HL-60 (cell line): ENCODE measurements at regions not wholly inside any gene's neighbourhood (a gene's known extent, or its start where the extent isn't known, plus 50 kb on each side); places are given as distances from the start of the nearest gene placed in this dataset.

Source experiments
- DNase-seq, 2 experiments: peaks; one replicate each; pipeline ENCODE4 v3.0.0-alpha.2; 2010 to 2020; ENCODE audit warnings: low read depth in 1 of 2, low spot score in 1 of 2
- H3K27ac ChIP-seq: fragments of 250-450 bp; sonication (Bioruptor Pico); replicated peaks from 2 replicates; pipeline ENCODE4 v1.5.1; 2020; ENCODE audit warnings: mild to moderate bottlenecking, moderate library complexity
- H3K27me3 ChIP-seq: fragments of 250-450 bp; sonication (Bioruptor Pico); 2 replicates; pipeline ENCODE4 v1.5.1; 2021; ENCODE audit warnings: mild to moderate bottlenecking, moderate library complexity; ENCODE audit not compliant: insufficient read depth, poor library complexity, severe bottlenecking
- H3K4me3 ChIP-seq: replicated peaks from 2 replicates; pipeline ENCODE4 v1.5.1; 2011; ENCODE audit warnings: mild to moderate bottlenecking, control low read depth, low read length; ENCODE audit not compliant: insufficient read depth
- GABPA ChIP-seq: IDR thresholded peaks from 2 replicates; pipeline ENCODE4 v1.6.1; 2012; ENCODE audit warnings: low read depth
- POLR2AphosphoS5 ChIP-seq: IDR thresholded peaks from 2 replicates; pipeline ENCODE4 v1.6.1; 2012; ENCODE audit warnings: low read depth
- REST ChIP-seq: IDR thresholded peaks from 2 replicates; pipeline ENCODE4 v1.6.1; 2012; ENCODE audit warnings: low read depth; ENCODE audit not compliant: insufficient replicate concordance
- SPI1 ChIP-seq: IDR thresholded peaks from 2 replicates; pipeline ENCODE4 v1.6.1; 2012; ENCODE audit warnings: low read depth, mild to moderate bottlenecking, borderline replicate concordance
- TF ChIP-seq, protein P1 (sequence below): IDR thresholded peaks from one replicate; pipeline ENCODE4 v1.5.1; 2011; ENCODE audit warnings: low read length, control low read depth, inconsistent platforms; ENCODE audit not compliant: insufficient read depth

DNA sequence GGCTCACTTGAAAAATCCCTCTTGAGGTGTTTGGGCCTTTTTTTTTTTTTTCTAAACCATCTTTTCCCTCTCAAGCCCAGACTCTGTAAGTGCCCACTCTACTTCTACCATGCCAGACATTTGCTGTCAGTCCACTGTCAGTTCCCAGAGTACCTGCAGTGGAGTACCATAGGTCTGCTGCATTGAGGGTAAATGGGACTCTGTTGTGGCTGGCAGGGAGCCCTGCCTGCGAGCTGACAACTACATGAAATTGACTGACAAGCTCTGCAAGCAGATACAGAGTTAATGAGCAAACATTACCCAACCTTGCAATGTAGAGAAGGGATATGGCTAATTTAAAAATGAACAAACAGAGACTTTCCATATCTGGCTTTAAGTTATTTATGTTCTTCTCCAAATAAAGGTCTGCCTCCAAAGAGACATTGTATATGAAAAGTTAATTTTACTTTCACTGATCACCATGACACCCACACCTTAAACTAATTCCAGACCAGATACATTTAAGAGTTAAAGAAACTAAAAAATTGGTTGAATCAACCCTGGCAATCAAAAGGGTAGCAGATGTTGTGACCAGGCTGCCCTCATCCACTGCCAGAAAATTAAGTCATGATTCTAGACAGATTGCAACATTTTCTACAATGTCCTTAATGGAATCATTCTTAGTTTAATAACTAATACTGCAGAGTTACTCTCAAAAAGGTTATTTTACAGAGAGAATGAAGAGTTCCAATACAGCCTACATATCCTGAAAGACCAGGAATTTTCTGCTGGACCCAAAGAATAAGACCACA, 100.4 kb upstream of the PAM start:
- Histone ChIP-seq H3K4me3 (no peak overlapping the region), H3K27me3 (no peaks in the 10 kb centered on the region), H3K27ac (no peak overlapping the region)
- TF ChIP-seq SPI1 (no peak), REST (no peak), POLR2AphosphoS5 (no peak), GABPA (no peak)
- TF ChIP-seq, protein P1, sequence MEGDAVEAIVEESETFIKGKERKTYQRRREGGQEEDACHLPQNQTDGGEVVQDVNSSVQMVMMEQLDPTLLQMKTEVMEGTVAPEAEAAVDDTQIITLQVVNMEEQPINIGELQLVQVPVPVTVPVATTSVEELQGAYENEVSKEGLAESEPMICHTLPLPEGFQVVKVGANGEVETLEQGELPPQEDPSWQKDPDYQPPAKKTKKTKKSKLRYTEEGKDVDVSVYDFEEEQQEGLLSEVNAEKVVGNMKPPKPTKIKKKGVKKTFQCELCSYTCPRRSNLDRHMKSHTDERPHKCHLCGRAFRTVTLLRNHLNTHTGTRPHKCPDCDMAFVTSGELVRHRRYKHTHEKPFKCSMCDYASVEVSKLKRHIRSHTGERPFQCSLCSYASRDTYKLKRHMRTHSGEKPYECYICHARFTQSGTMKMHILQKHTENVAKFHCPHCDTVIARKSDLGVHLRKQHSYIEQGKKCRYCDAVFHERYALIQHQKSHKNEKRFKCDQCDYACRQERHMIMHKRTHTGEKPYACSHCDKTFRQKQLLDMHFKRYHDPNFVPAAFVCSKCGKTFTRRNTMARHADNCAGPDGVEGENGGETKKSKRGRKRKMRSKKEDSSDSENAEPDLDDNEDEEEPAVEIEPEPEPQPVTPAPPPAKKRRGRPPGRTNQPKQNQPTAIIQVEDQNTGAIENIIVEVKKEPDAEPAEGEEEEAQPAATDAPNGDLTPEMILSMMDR = no peak
- DNase-seq = no peak

- DNase-seq = no peak
- Histone ChIP-seq H3K4me3 (no peak overlapping the region), H3K27ac (no peak overlapping the region), H3K27me3 (no peaks in the 10 kb centered on the region)
- TF ChIP-seq REST (no peak), SPI1 (no peak), POLR2AphosphoS5 (no peak), GABPA (no peak)
- TF ChIP-seq, protein P1 = no peak
These were observed 96.0 kb upstream of the PAM start for GRCh38 chr5:102659151-102659550.

DNA sequence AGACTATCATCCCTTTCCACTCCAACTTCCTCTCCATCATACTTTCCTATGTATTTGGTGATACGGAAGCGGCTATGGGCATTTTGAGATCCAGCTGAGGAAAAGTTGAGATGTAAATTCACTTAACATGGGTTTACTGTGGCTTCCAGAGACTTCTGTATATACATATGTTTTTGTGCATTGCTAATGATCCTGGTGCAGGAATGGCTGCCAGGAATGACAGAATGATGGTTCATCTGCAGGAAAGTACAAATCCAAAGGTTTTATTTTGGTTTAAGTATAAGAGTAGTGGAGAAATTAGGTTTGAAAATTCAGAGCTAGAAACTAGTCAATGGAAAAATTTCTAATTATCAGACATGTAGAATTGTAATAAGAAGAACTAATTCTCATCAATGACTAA, 95.0 kb upstream of the PAM start:
- H3K4me3 ChIP-seq = no peak overlapping the region
- no peaks in the 10 kb centered on the region for H3K27me3 ChIP-seq
- TF ChIP-seq, protein P1 = no peak
- TF ChIP-seq REST (no peak), GABPA (no peak), SPI1 (no peak), POLR2AphosphoS5 (no peak)
- H3K27ac ChIP-seq = no peak overlapping the region
- DNase-seq = no peak
